A549 (cell line): ENCODE measurements at regions not wholly inside any gene's neighbourhood (a gene's known extent, or its start where the extent isn't known, plus 50 kb on each side); places are given as distances from the start of the nearest gene placed in this dataset.

Source experiments
- CEBPB ChIP-seq, 2 experiments: fragments of >200 bp in 1 of 2; sonication (Bioruptor Twin) in 1 of 2; formaldehyde crosslinking in 1 of 2; IDR thresholded peaks; 2 replicates each; pipeline ENCODE4 v1.6.1; 2012 to 2016
- EHMT2 ChIP-seq: fragments of 200-600 bp; sonication (generic); IDR thresholded peaks from 2 replicates; pipeline ENCODE4 v1.6.1; 2016; ENCODE audit warnings: antibody characterized with exemption, low read depth, mild to moderate bottlenecking, moderate library complexity
- EP300 ChIP-seq, 2 experiments: fragments of >200 bp; sonication (Bioruptor Twin); formaldehyde crosslinking; IDR thresholded peaks; 2 replicates in 1 of 2; 3 replicates in 1 of 2; pipeline ENCODE4 v1.6.1; 2016 to 2017
- ESRRA ChIP-seq: fragments of 150-350 bp; IDR thresholded peaks from 2 replicates; pipeline ENCODE4 v1.6.1; 2014; ENCODE audit warnings: mild to moderate bottlenecking, low read length, borderline replicate concordance
- FOSL2 ChIP-seq, 2 experiments: fragments of 450-650 bp in 1 of 2; fragments of >200 bp in 1 of 2; sonication (Bioruptor Twin) in 1 of 2; formaldehyde crosslinking; IDR thresholded peaks; 2 replicates each; pipeline versions ENCODE4 v1.5.0 to v1.6.1; 2016 to 2020; ENCODE audit warnings: mild to moderate bottlenecking in 1 of 2, moderate library complexity in 1 of 2
- HOXA7 ChIP-seq: fragments of 250-450 bp; sonication (Bioruptor Pico); IDR thresholded peaks from 2 replicates; pipeline ENCODE4 v1.5.0; 2020; ENCODE audit warnings: mild to moderate bottlenecking, moderate library complexity
- MAFK ChIP-seq: fragments of 450-650 bp; IDR thresholded peaks from 2 replicates; pipeline ENCODE4 v1.6.1; 2014; ENCODE audit not compliant: partially characterized antibody
- MYC ChIP-seq: IDR thresholded peaks from 2 replicates; pipeline ENCODE4 v1.6.1; 2012; ENCODE audit warnings: mild to moderate bottlenecking, inconsistent platforms, low read length, improper control_type of control experiment, borderline replicate concordance
- NR3C1 ChIP-seq: fragments of >200 bp; sonication (Bioruptor Twin); formaldehyde crosslinking; IDR thresholded peaks from 3 replicates; pipeline ENCODE4 v1.6.1; 2017
- POLR2A ChIP-seq: IDR thresholded peaks from 2 replicates; pipeline ENCODE4 v1.6.1; 2012; ENCODE audit warnings: mild to moderate bottlenecking, low read length
- RAD21 ChIP-seq, 2 experiments: fragments of >200 bp in 1 of 2; sonication (Bioruptor Twin) in 1 of 2; formaldehyde crosslinking in 1 of 2; IDR thresholded peaks in 1 of 2; conservative IDR thresholded peaks in 1 of 2; 2 replicates in 1 of 2; 3 replicates in 1 of 2; pipeline ENCODE4 v1.6.1; 2012 to 2018; ENCODE audit warnings: inconsistent platforms in 1 of 2
- SMC3 ChIP-seq: fragments of >200 bp; sonication (Bioruptor Twin); formaldehyde crosslinking; IDR thresholded peaks from 3 replicates; pipeline ENCODE4 v1.6.1; 2018; ENCODE audit warnings: inconsistent platforms
- TF ChIP-seq, protein P1 (sequence below): fragments of >200 bp; sonication (Bioruptor Twin); formaldehyde crosslinking; IDR thresholded peaks from 3 replicates; pipeline ENCODE4 v1.5.1; 2016
- TF ChIP-seq, protein P2 (sequence below): IDR thresholded peaks from 2 replicates; pipeline ENCODE4 v1.6.1; 2012

- TF ChIP-seq NR3C1, result no peak
- no peak for TF ChIP-seq SMC3
- TF ChIP-seq, protein P1, sequence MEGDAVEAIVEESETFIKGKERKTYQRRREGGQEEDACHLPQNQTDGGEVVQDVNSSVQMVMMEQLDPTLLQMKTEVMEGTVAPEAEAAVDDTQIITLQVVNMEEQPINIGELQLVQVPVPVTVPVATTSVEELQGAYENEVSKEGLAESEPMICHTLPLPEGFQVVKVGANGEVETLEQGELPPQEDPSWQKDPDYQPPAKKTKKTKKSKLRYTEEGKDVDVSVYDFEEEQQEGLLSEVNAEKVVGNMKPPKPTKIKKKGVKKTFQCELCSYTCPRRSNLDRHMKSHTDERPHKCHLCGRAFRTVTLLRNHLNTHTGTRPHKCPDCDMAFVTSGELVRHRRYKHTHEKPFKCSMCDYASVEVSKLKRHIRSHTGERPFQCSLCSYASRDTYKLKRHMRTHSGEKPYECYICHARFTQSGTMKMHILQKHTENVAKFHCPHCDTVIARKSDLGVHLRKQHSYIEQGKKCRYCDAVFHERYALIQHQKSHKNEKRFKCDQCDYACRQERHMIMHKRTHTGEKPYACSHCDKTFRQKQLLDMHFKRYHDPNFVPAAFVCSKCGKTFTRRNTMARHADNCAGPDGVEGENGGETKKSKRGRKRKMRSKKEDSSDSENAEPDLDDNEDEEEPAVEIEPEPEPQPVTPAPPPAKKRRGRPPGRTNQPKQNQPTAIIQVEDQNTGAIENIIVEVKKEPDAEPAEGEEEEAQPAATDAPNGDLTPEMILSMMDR, result no peak
- TF ChIP-seq ESRRA, result no peak
- TF ChIP-seq FOSL2 (IDR thresholded peaks at IDR 0.05), result no peak
- no peak for TF ChIP-seq FOSL2 (CRISPR knock-in tag; IDR thresholded peaks at IDR 0.05)
- TF ChIP-seq MAFK, result no peak
- no peak for TF ChIP-seq RAD21 (conservative IDR thresholded peaks at IDR 0.05 in 1 of 2, IDR thresholded peaks at IDR 0.05 in 1 of 2)
- no peak for TF ChIP-seq EP300 (IDR thresholded peaks at IDR 0.05)
- TF ChIP-seq EHMT2, result no peak
- TF ChIP-seq HOXA7 (CRISPR knock-in tag), result no peak
- TF ChIP-seq, protein P2, sequence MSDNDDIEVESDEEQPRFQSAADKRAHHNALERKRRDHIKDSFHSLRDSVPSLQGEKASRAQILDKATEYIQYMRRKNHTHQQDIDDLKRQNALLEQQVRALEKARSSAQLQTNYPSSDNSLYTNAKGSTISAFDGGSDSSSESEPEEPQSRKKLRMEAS, result no peak
- no peak for TF ChIP-seq MYC
- TF ChIP-seq POLR2A, result no peak
- TF ChIP-seq CEBPB (IDR thresholded peaks at IDR 0.05), result no peak
Measured at GRCh38 chr12:90074086-90074485, 365.4 kb upstream of the ATP2B1 start.
